Neural progenitor cell (in vitro differentiated cells): ENCODE measurements at regions not wholly inside any gene's neighbourhood (a gene's known extent, or its start where the extent isn't known, plus 50 kb on each side); places are given as distances from the start of the nearest gene placed in this dataset.

Source experiments
- DNase-seq: peaks from one replicate; pipeline ENCODE4 v3.0.0-alpha.2; 2016; ENCODE audit warnings: low spot score
- H2AFZ ChIP-seq: fragments of 200-600 bp; sonication (generic); replicated peaks from 2 replicates; pipeline ENCODE4 v1.6.1; 2016; ENCODE audit warnings: antibody characterized with exemption
- H3F3A ChIP-seq: fragments of 200-600 bp; sonication (generic); 2 replicates; pipeline ENCODE4 v1.6.1; 2016; ENCODE audit warnings: antibody characterized with exemption, low read depth
- H3K27ac ChIP-seq: fragments of 200-600 bp; sonication (generic); 2 replicates; pipeline ENCODE4 v1.5.1; 2016; ENCODE audit warnings: mild to moderate bottlenecking
- H3K27me3 ChIP-seq: fragments of 200-600 bp; sonication (generic); 2 replicates; pipeline ENCODE4 v1.6.1; 2016; ENCODE audit warnings: mild to moderate bottlenecking, moderate library complexity
- H3K36me3 ChIP-seq: fragments of 200-600 bp; sonication (generic); 2 replicates; pipeline ENCODE4 v1.5.1; 2016
- H3K4me1 ChIP-seq: fragments of 200-600 bp; sonication (generic); 2 replicates; pipeline ENCODE4 v1.6.1; 2016; ENCODE audit warnings: mixed run types
- H3K4me2 ChIP-seq: fragments of 200-600 bp; sonication (generic); 2 replicates; pipeline ENCODE4 v1.6.1; 2016
- H3K4me3 ChIP-seq: fragments of 200-600 bp; sonication (generic); 2 replicates; pipeline ENCODE4 v1.5.1; 2016
- H3K79me2 ChIP-seq: fragments of 200-600 bp; sonication (generic); 2 replicates; pipeline ENCODE4 v1.6.1; 2016; ENCODE audit warnings: low read depth
- H3K9ac ChIP-seq: fragments of 200-600 bp; sonication (generic); 2 replicates; pipeline ENCODE4 v1.6.1; 2016
- H3K9me3 ChIP-seq: fragments of 200-600 bp; sonication (generic); 2 replicates; pipeline ENCODE4 v1.5.1; 2016; ENCODE audit warnings: low read depth
- H4K20me1 ChIP-seq: fragments of 200-600 bp; sonication (generic); 2 replicates; pipeline ENCODE4 v1.6.1; 2016; ENCODE audit warnings: low read depth
- H3K27ac Mint-ChIP-seq: 3 replicates; pipeline ENCODE4 v1.8.0; 2021; ENCODE audit warnings: mixed read lengths
- H3K27me3 Mint-ChIP-seq: 2 replicates; pipeline ENCODE4 v1.8.0; 2022; ENCODE audit warnings: low read depth, mild to moderate bottlenecking, inconsistent platforms, moderate library complexity, mixed read lengths; ENCODE audit not compliant: insufficient read depth
- H3K36me3 Mint-ChIP-seq: 3 replicates; pipeline ENCODE4 v1.8.0; 2021; ENCODE audit warnings: mixed read lengths
- H3K4me1 Mint-ChIP-seq: 3 replicates; pipeline ENCODE4 v1.8.0; 2021; ENCODE audit warnings: mixed read lengths
- H3K4me3 Mint-ChIP-seq: 3 replicates; pipeline ENCODE4 v1.8.0; 2021; ENCODE audit warnings: mild to moderate bottlenecking, moderate library complexity, mixed read lengths
- H3K9me3 Mint-ChIP-seq: 3 replicates; pipeline ENCODE4 v1.8.0; 2020; ENCODE audit warnings: mixed read lengths
- CTCF ChIP-seq: fragments of 200-600 bp; sonication (generic); IDR thresholded peaks from 2 replicates; pipeline ENCODE4 v1.5.1; 2017; ENCODE audit warnings: antibody characterized with exemption, mild to moderate bottlenecking
- EZH2 ChIP-seq: fragments of 200-600 bp; sonication (generic); IDR thresholded peaks from 2 replicates; pipeline ENCODE4 v1.6.1; 2017; ENCODE audit warnings: antibody characterized with exemption, mild to moderate bottlenecking, moderate library complexity
- EZH2phosphoT487 ChIP-seq: fragments of 200-600 bp; sonication (generic); IDR thresholded peaks from 2 replicates; pipeline ENCODE4 v1.6.1; 2017; ENCODE audit warnings: antibody characterized with exemption

- no peak overlapping the region for H3K4me2 ChIP-seq
- H3K9me3 ChIP-seq = no peaks in the 10 kb centered on the region
- TF ChIP-seq EZH2phosphoT487 (no peak), CTCF (no peak), EZH2 (no peak)
- no peak overlapping the region for H2AFZ ChIP-seq
- Mint-ChIP-seq H3K4me3 (no peak overlapping the region), H3K9me3 (no peaks in the 10 kb centered on the region), H3K27me3 (peaks cover 4% of the 10 kb centered on the region), H3K27ac (no peak overlapping the region), H3K4me1 (peaks cover 7% of the 10 kb centered on the region), H3K36me3 (peaks cover 2% of the 10 kb centered on the region)
- H3F3A ChIP-seq = no peaks in the 10 kb centered on the region
- no peak overlapping the region for H3K9ac ChIP-seq
- H3K36me3 ChIP-seq = no peaks in the 10 kb centered on the region
- H3K4me3 ChIP-seq = no peak overlapping the region
- no peak for DNase-seq
- H3K4me1 ChIP-seq = no peaks in the 10 kb centered on the region
- H3K27ac ChIP-seq = no peak overlapping the region
- no peaks in the 10 kb centered on the region for H3K79me2 ChIP-seq
- H4K20me1 ChIP-seq = no peaks in the 10 kb centered on the region
- no peaks in the 10 kb centered on the region for H3K27me3 ChIP-seq
Measured at GRCh38 chr13:97549201-97549600, 115.2 kb downstream of the RAP2A start.

GRCh38 chr13:97554496-97554895, 120.5 kb downstream of the RAP2A start:
- H2AFZ ChIP-seq = peak overlapping the region; percentile 15

GRCh38 chr13:97555034-97555433, 121.1 kb downstream of the RAP2A start:
- Mint-ChIP-seq H3K4me1 (no peaks in the 10 kb centered on the region), H3K36me3 (peaks cover 2% of the 10 kb centered on the region), H3K27me3 (peaks cover 4% of the 10 kb centered on the region), H3K27ac (no peak overlapping the region), H3K9me3 (peaks cover 2% of the 10 kb centered on the region), H3K4me3 (no peak overlapping the region)
- no peaks in the 10 kb centered on the region for H3K9me3 ChIP-seq
- H3K4me1 ChIP-seq = peaks cover 3% of the 10 kb centered on the region
- no peak overlapping the region for H2AFZ ChIP-seq
- no peak for TF ChIP-seq EZH2
- no peak for TF ChIP-seq CTCF
- no peak for TF ChIP-seq EZH2phosphoT487
- H3K27ac ChIP-seq = no peak overlapping the region
- DNase-seq = no peak
- H3K27me3 ChIP-seq = no peaks in the 10 kb centered on the region
- H3K36me3 ChIP-seq = no peaks in the 10 kb centered on the region
- no peak overlapping the region for H3K4me2 ChIP-seq
- no peaks in the 10 kb centered on the region for H3K79me2 ChIP-seq
- H3K9ac ChIP-seq = no peak overlapping the region
- H3F3A ChIP-seq = no peaks in the 10 kb centered on the region
- no peaks in the 10 kb centered on the region for H4K20me1 ChIP-seq
- no peak overlapping the region for H3K4me3 ChIP-seq

More at GRCh38 chr13:97554496-97554895, 120.5 kb downstream of the RAP2A start:
- H3K27ac Mint-ChIP-seq = no peak overlapping the region
- no peaks in the 10 kb centered on the region for H3K79me2 ChIP-seq
- no peak overlapping the region for H3K27ac ChIP-seq
- H3K4me1 ChIP-seq = peaks cover 3% of the 10 kb centered on the region
- DNase-seq = no peak
- TF ChIP-seq EZH2 = no peak
- TF ChIP-seq CTCF = no peak
- TF ChIP-seq EZH2phosphoT487 = no peak
- peaks cover 2% of the 10 kb centered on the region for H3K9me3 Mint-ChIP-seq
- no peak overlapping the region for H3K9ac ChIP-seq
- no peaks in the 10 kb centered on the region for H3K4me1 Mint-ChIP-seq
- H3K9me3 ChIP-seq = no peaks in the 10 kb centered on the region
- H3K36me3 ChIP-seq = no peaks in the 10 kb centered on the region
- H3K36me3 Mint-ChIP-seq = peaks cover 2% of the 10 kb centered on the region
- H3K4me3 Mint-ChIP-seq = no peak overlapping the region
- H3K27me3 ChIP-seq = no peaks in the 10 kb centered on the region
- peaks cover 4% of the 10 kb centered on the region for H3K27me3 Mint-ChIP-seq
- no peak overlapping the region for H3K4me2 ChIP-seq
- no peaks in the 10 kb centered on the region for H4K20me1 ChIP-seq
- no peak overlapping the region for H3K4me3 ChIP-seq
- no peaks in the 10 kb centered on the region for H3F3A ChIP-seq

GRCh38 chr13:97559030-97559429, 125.1 kb downstream of the RAP2A start:
- Histone ChIP-seq H3K27ac (no peak overlapping the region), H3K27me3 (no peaks in the 10 kb centered on the region), H3K4me1 (peaks cover 3% of the 10 kb centered on the region), H3K79me2 (no peaks in the 10 kb centered on the region), H3K9ac (no peak overlapping the region), H4K20me1 (no peaks in the 10 kb centered on the region), H3K36me3 (no peaks in the 10 kb centered on the region), H3F3A (no peaks in the 10 kb centered on the region), H2AFZ (no peak overlapping the region), H3K4me3 (no peak overlapping the region), H3K9me3 (no peaks in the 10 kb centered on the region), H3K4me2 (no peak overlapping the region)
- H3K4me3 Mint-ChIP-seq = no peak overlapping the region
- TF ChIP-seq CTCF = no peak
- no peak for TF ChIP-seq EZH2
- no peak for TF ChIP-seq EZH2phosphoT487
- H3K4me1 Mint-ChIP-seq = no peaks in the 10 kb centered on the region
- no peaks in the 10 kb centered on the region for H3K36me3 Mint-ChIP-seq
- no peak overlapping the region for H3K27ac Mint-ChIP-seq
- H3K27me3 Mint-ChIP-seq = no peaks in the 10 kb centered on the region
- peaks cover 2% of the 10 kb centered on the region for H3K9me3 Mint-ChIP-seq
- DNase-seq = no peak
